ENCODE measurements at regions not wholly inside any gene's neighbourhood (a gene's known extent, or its start where the extent isn't known, plus 50 kb on each side); places are given as distances from the start of the nearest gene placed in this dataset.
A peak's percentile ranks its signal among the peaks of the same experiment; 100 is the strongest.

GRCh38 chr13:73422973-73423372 is 364.2 kb downstream of the KLF5 start:
- Histone ChIP-seq H3K36me3 (ENCODE audit: control insufficient read depth in 1 of 2, insufficient read depth in 2 of 2, low read depth in 1 of 2, low read length in 2 of 2) (no peaks in the 10 kb centered on the region), H4K91ac (ENCODE audit: low read length) (no peak overlapping the region), H3K4me2 (ENCODE audit: low read length, poor library complexity, severe bottlenecking) (no peak overlapping the region), H2BK120ac (ENCODE audit: low read depth, low read length) (no peak overlapping the region), H4K8ac (ENCODE audit: low read length) (no peak overlapping the region), H3K4ac (ENCODE audit: low read depth in 1 of 2, low read length in 2 of 2) (no peak overlapping the region), H3K27ac (ENCODE audit: low read length, poor library complexity, severe bottlenecking) (no peak overlapping the region), H2AFZ (ENCODE audit: low read depth, low read length) (no peak overlapping the region), H3K4me1 (ENCODE audit: control insufficient read depth, insufficient read depth, low read depth, low read length) (no peaks in the 10 kb centered on the region), H3K18ac (ENCODE audit: low read depth in 1 of 2, low read length in 2 of 2) (no peak overlapping the region), H2AK5ac (ENCODE audit: low read length, severe bottlenecking) (no peak overlapping the region), H3K14ac (ENCODE audit: low read length in 2 of 2) (no peak overlapping the region), H2BK5ac (ENCODE audit: low read depth, low read length, poor library complexity, severe bottlenecking) (no peak overlapping the region), H3K27me3 (ENCODE audit: control insufficient read depth in 1 of 2, insufficient read depth in 1 of 2, low read length in 2 of 2) (no peaks in the 10 kb centered on the region), H3K4me3 (ENCODE audit: insufficient read depth in 1 of 2, low read depth in 1 of 2, low read length in 2 of 2) (no peak overlapping the region), H3K9ac (ENCODE audit: low read length) (no peak overlapping the region), H3K23ac (ENCODE audit: low read length in 2 of 2) (no peak overlapping the region), H3K9me3 (ENCODE audit: control insufficient read depth, low read length) (no peaks in the 10 kb centered on the region), H2BK15ac (ENCODE audit: low read depth, poor library complexity, severe bottlenecking) (no peak overlapping the region), H3K79me1 (replicated peaks; ENCODE audit: low read length, poor library complexity, severe bottlenecking) (no peaks in the 10 kb centered on the region), H2BK12ac (ENCODE audit: low read length in 2 of 2) (no peak overlapping the region)
- 68% methylated on average over 2 of the region's 2 CpGs for WGBS
- DNase-seq, result no peak

- Histone ChIP-seq H3K36me3 (ENCODE audit: control insufficient read depth in 1 of 2, insufficient read depth in 2 of 2, low read depth in 1 of 2, low read length in 2 of 2) (no peaks in the 10 kb centered on the region), H2AK5ac (ENCODE audit: low read length, severe bottlenecking) (no peak overlapping the region), H3K18ac (ENCODE audit: low read depth in 1 of 2, low read length in 2 of 2) (no peak overlapping the region), H2BK5ac (ENCODE audit: low read depth, low read length, poor library complexity, severe bottlenecking) (no peak overlapping the region), H4K91ac (ENCODE audit: low read length) (no peak overlapping the region), H3K9ac (ENCODE audit: low read length) (no peak overlapping the region), H3K27ac (ENCODE audit: low read length, poor library complexity, severe bottlenecking) (no peak overlapping the region), H3K9me3 (ENCODE audit: control insufficient read depth, low read length) (no peaks in the 10 kb centered on the region), H3K23ac (ENCODE audit: low read length in 2 of 2) (no peak overlapping the region), H3K27me3 (ENCODE audit: control insufficient read depth in 1 of 2, insufficient read depth in 1 of 2, low read length in 2 of 2) (no peaks in the 10 kb centered on the region), H4K8ac (ENCODE audit: low read length) (no peak overlapping the region), H2BK12ac (ENCODE audit: low read length in 2 of 2) (no peak overlapping the region), H3K4me2 (ENCODE audit: low read length, poor library complexity, severe bottlenecking) (no peak overlapping the region), H3K79me1 (replicated peaks; ENCODE audit: low read length, poor library complexity, severe bottlenecking) (no peaks in the 10 kb centered on the region), H2BK120ac (ENCODE audit: low read depth, low read length) (no peak overlapping the region), H2BK15ac (ENCODE audit: low read depth, poor library complexity, severe bottlenecking) (no peak overlapping the region), H3K14ac (ENCODE audit: low read length in 2 of 2) (no peak overlapping the region), H3K4me3 (ENCODE audit: insufficient read depth in 1 of 2, low read depth in 1 of 2, low read length in 2 of 2) (no peak overlapping the region), H2AFZ (ENCODE audit: low read depth, low read length) (no peak overlapping the region), H3K4me1 (ENCODE audit: control insufficient read depth, insufficient read depth, low read depth, low read length) (no peaks in the 10 kb centered on the region), H3K4ac (ENCODE audit: low read depth in 1 of 2, low read length in 2 of 2) (no peak overlapping the region)
- 64% methylated on average over 3 of the region's 7 CpGs for WGBS
- no peak for DNase-seq
Observed at GRCh38 chr13:73421310-73421912, 362.6 kb downstream of the KLF5 start.

- Histone ChIP-seq H3K4me2 (ENCODE audit: low read length, poor library complexity, severe bottlenecking) (no peak overlapping the region), H3K27me3 (ENCODE audit: control insufficient read depth in 1 of 2, insufficient read depth in 1 of 2, low read length in 2 of 2) (no peaks in the 10 kb centered on the region), H3K4ac (ENCODE audit: low read depth in 1 of 2, low read length in 2 of 2) (no peak overlapping the region), H3K18ac (ENCODE audit: low read depth in 1 of 2, low read length in 2 of 2) (no peak overlapping the region), H3K14ac (ENCODE audit: low read length in 2 of 2) (no peak overlapping the region), H2AFZ (ENCODE audit: low read depth, low read length) (no peak overlapping the region), H2BK15ac (ENCODE audit: low read depth, poor library complexity, severe bottlenecking) (no peak overlapping the region), H3K79me1 (replicated peaks; ENCODE audit: low read length, poor library complexity, severe bottlenecking) (no peaks in the 10 kb centered on the region), H3K9ac (ENCODE audit: low read length) (no peak overlapping the region), H4K8ac (ENCODE audit: low read length) (no peak overlapping the region), H3K36me3 (ENCODE audit: control insufficient read depth in 1 of 2, insufficient read depth in 2 of 2, low read depth in 1 of 2, low read length in 2 of 2) (no peaks in the 10 kb centered on the region), H3K27ac (ENCODE audit: low read length, poor library complexity, severe bottlenecking) (no peak overlapping the region), H3K23ac (ENCODE audit: low read length in 2 of 2) (no peak overlapping the region), H2BK5ac (ENCODE audit: low read depth, low read length, poor library complexity, severe bottlenecking) (no peak overlapping the region), H2BK120ac (ENCODE audit: low read depth, low read length) (no peak overlapping the region), H2BK12ac (ENCODE audit: low read length in 2 of 2) (no peak overlapping the region), H2AK5ac (ENCODE audit: low read length, severe bottlenecking) (no peak overlapping the region), H3K4me3 (ENCODE audit: insufficient read depth in 1 of 2, low read depth in 1 of 2, low read length in 2 of 2) (no peak overlapping the region), H3K4me1 (ENCODE audit: control insufficient read depth, insufficient read depth, low read depth, low read length) (no peaks in the 10 kb centered on the region), H4K91ac (ENCODE audit: low read length) (no peak overlapping the region), H3K9me3 (ENCODE audit: control insufficient read depth, low read length) (peaks cover 3% of the 10 kb centered on the region)
- DNase-seq, result peak; percentile 13
- WGBS, result 100% methylated on average over 1 of the region's 1 CpG
Observed at GRCh38 chr13:73419186-73419585, 360.4 kb downstream of the KLF5 start.

GRCh38 chr13:73417012-73417615 is 358.3 kb downstream of the KLF5 start:
- Histone ChIP-seq H2AFZ (ENCODE audit: low read depth, low read length) (no peak overlapping the region), H3K27ac (ENCODE audit: low read length, poor library complexity, severe bottlenecking) (no peak overlapping the region), H3K4me3 (ENCODE audit: insufficient read depth in 1 of 2, low read depth in 1 of 2, low read length in 2 of 2) (no peak overlapping the region), H3K27me3 (ENCODE audit: control insufficient read depth in 1 of 2, insufficient read depth in 1 of 2, low read length in 2 of 2) (no peaks in the 10 kb centered on the region), H2BK120ac (ENCODE audit: low read depth, low read length) (no peak overlapping the region), H4K8ac (ENCODE audit: low read length) (no peak overlapping the region), H2BK15ac (ENCODE audit: low read depth, poor library complexity, severe bottlenecking) (no peak overlapping the region), H3K4me1 (ENCODE audit: control insufficient read depth, insufficient read depth, low read depth, low read length) (no peaks in the 10 kb centered on the region), H3K4ac (ENCODE audit: low read depth in 1 of 2, low read length in 2 of 2) (no peak overlapping the region), H3K4me2 (ENCODE audit: low read length, poor library complexity, severe bottlenecking) (no peak overlapping the region), H2BK12ac (ENCODE audit: low read length in 2 of 2) (no peak overlapping the region), H3K23ac (ENCODE audit: low read length in 2 of 2) (no peak overlapping the region), H3K79me1 (replicated peaks; ENCODE audit: low read length, poor library complexity, severe bottlenecking) (no peaks in the 10 kb centered on the region), H3K14ac (ENCODE audit: low read length in 2 of 2) (no peak overlapping the region), H4K91ac (ENCODE audit: low read length) (no peak overlapping the region), H3K18ac (ENCODE audit: low read depth in 1 of 2, low read length in 2 of 2) (no peak overlapping the region), H2AK5ac (ENCODE audit: low read length, severe bottlenecking) (no peak overlapping the region), H3K9me3 (ENCODE audit: control insufficient read depth, low read length) (peaks cover 9% of the 10 kb centered on the region), H3K36me3 (ENCODE audit: control insufficient read depth in 1 of 2, insufficient read depth in 2 of 2, low read depth in 1 of 2, low read length in 2 of 2) (no peaks in the 10 kb centered on the region), H2BK5ac (ENCODE audit: low read depth, low read length, poor library complexity, severe bottlenecking) (no peak overlapping the region), H3K9ac (ENCODE audit: low read length) (no peak overlapping the region)
- no peak for DNase-seq
- 95% methylated on average over 12 of the region's 13 CpGs for WGBS

All from mesenchymal stem cell (in vitro differentiated cells and primary cell).